Heart right ventricle (tissue), 16 donors: ENCODE measurements at regions not wholly inside any gene's neighbourhood (a gene's known extent, or its start where the extent isn't known, plus 50 kb on each side); places are given as distances from the start of the nearest gene placed in this dataset.

Source experiments
- ATAC-seq, 8 donors: fragments of 200-7000 bp; cut with Tn5 transposase; one replicate each; pipeline ENCODE4 v1.9.1; 2020; ENCODE audit warnings: mild to moderate bottlenecking in 8 of 8, moderate library complexity in 8 of 8, moderate number of reproducible peaks in 1 of 8
- DNase-seq, 2 donors: peaks; one replicate each; pipeline ENCODE4 v3.0.0-alpha.2; 2020
- H3K27ac ChIP-seq, 10 donors: fragments of 200-600 bp; sonication (generic) in 2 of 10; one replicate each; pipeline versions ENCODE4 v1.5.0 to v1.8.0; 2020 to 2022; ENCODE audit warnings: mild to moderate bottlenecking in 3 of 10
- H3K27me3 ChIP-seq, 7 donors: fragments of 200-600 bp; one replicate each; pipeline ENCODE4 v1.8.0; 2021 to 2022; ENCODE audit warnings: mild to moderate bottlenecking in 2 of 7
- H3K36me3 ChIP-seq, 9 donors: fragments of 200-600 bp; sonication (generic) in 1 of 9; one replicate each; pipeline versions ENCODE4 v1.5.0 to v1.8.0; 2020 to 2022; ENCODE audit warnings: mild to moderate bottlenecking in 2 of 9
- H3K4me1 ChIP-seq, 9 donors: fragments of 200-600 bp; sonication (generic) in 1 of 9; one replicate each; pipeline versions ENCODE4 v1.5.0 to v1.8.0; 2020 to 2022; ENCODE audit warnings: mild to moderate bottlenecking in 4 of 9
- H3K4me3 ChIP-seq, 10 donors: fragments of 200-600 bp; sonication (generic) in 2 of 10; one replicate each; pipeline versions ENCODE4 v1.5.0 to v1.8.0; 2020 to 2022; ENCODE audit warnings: mild to moderate bottlenecking in 7 of 10, moderate library complexity in 2 of 10
- H3K9me3 ChIP-seq, 11 donors: fragments of 200-600 bp in 10 of 11; sonication (generic) in 2 of 11; one replicate each; pipeline versions ENCODE4 v1.5.0 to v1.8.0; 2013 to 2022; ENCODE audit warnings: mild to moderate bottlenecking in 2 of 11, control low read depth in 1 of 11, moderate library complexity in 1 of 11
- CTCF ChIP-seq, 9 donors: fragments of 200-600 bp; sonication (generic) in 2 of 9; IDR thresholded peaks; one replicate each; pipeline versions ENCODE4 v1.5.0 to v1.8.0; 2021 to 2022; ENCODE audit warnings: antibody characterized with exemption in 9 of 9, mild to moderate bottlenecking in 5 of 9, moderate library complexity in 1 of 9
- WGBS, 2 donors: extraction: QIAGEN DNeasy Blood & Tissue Kit; methylation state at CpG; one replicate each; pipeline ENCODE4 v1.1.7; 2013; ENCODE audit warnings: inconsistent platforms in 1 of 2; 5-methylcytosine and 5-hydroxymethylcytosine counted together
- intact Hi-C, 10 donors: fragments of 100-400 bp; cut with DNase I; formaldehyde crosslinking; loops; one replicate each; pipeline versions ENCODE4 v1.11.1 to v1.14.2; 2022
- donor health status: Arrhythmogenic right ventricular cardiomyopathy.
- donor health status: ischemic (EF 13 %, LVEDD 7.1; RV severe dilation, severe dysfunction).
- donor health status: healthy with polysubstance abuse.
- donor health status: DM: no; HTN: yes; CAD: no.
- donor health status: DM: no; HTN: no; CAD: no.
- donor health status: ischemic (EF 25% LVEDD 6.9; RV normal size, moderate dysfunction).
- donor health status: ischemic (EF 25% LVEDD 5.7; RV mildly dilated, moderate dysfunction).
- donor health status: healthy.
- donor health status: DM: yes; HTN: yes; CAD: no.
- donor health status: Ischemic cardiomyopathy.
- donor health status: ischemic (EF 35%, LVEDD 5.7; RV mildly dilated, moderate dysfunction).
- donor health status: nonischemic (EF 11% LVEDD 7.7; RV severe dilation, severe dysfunction).
- donor health status: DM: yes; HTN: yes; CAD: no.
- donor health status: PGD.
- donor health status: ischemic (EF 29% LVEDD 5.4; RV normal size, mild dysfunction).
- donor health status: nonischemic (EF 23%, LVEDD 6.1; RV moderate dilation, normal function).

GRCh38 chr3:96483781-96484180 is 330.6 kb upstream of the EPHA6 start:
- no peak for TF ChIP-seq CTCF (IDR thresholded peaks at IDR 0.05)
- ATAC-seq (no peak), DNase-seq (no peak)
- no peak overlapping the region for H3K4me3 ChIP-seq
- no peaks in the 10 kb centered on the region for H3K36me3 ChIP-seq
- intact Hi-C loops: no loop called here
- no peaks in the 10 kb centered on the region for H3K27me3 ChIP-seq
- no peak overlapping the region for H3K27ac ChIP-seq
- H3K9me3 ChIP-seq: peaks cover 0 to 13% (median 0%) of the 10 kb centered on the region in 11 donors
- H3K4me1 ChIP-seq: no peaks in the 10 kb centered on the region

GRCh38 chr3:96488708-96489107 is 325.7 kb upstream of the EPHA6 start:
- Histone ChIP-seq H3K36me3 (no peaks in the 10 kb centered on the region), H3K4me3 (no peak overlapping the region), H3K9me3 (peaks cover 0 to 39% (median 0%) of the 10 kb centered on the region in 11 donors), H3K27me3 (no peaks in the 10 kb centered on the region), H3K27ac (no peak overlapping the region), H3K4me1 (no peaks in the 10 kb centered on the region)
- TF ChIP-seq CTCF (IDR thresholded peaks at IDR 0.05): no peak
- WGBS, 2 donors: 75 to 77% methylated on average over 4 of the region's 4 CpGs
- ATAC-seq (no peak), DNase-seq (no peak)
- intact Hi-C loops: no loop called here

GRCh38 chr3:96491023-96491422 is 323.4 kb upstream of the EPHA6 start:
- no peak for DNase-seq
- Histone ChIP-seq H3K27me3 (no peaks in the 10 kb centered on the region), H3K36me3 (no peaks in the 10 kb centered on the region), H3K4me3 (no peak overlapping the region), H3K27ac (no peak overlapping the region), H3K4me1 (no peaks in the 10 kb centered on the region), H3K9me3 (peaks cover 0 to 39% (median 0%) of the 10 kb centered on the region in 11 donors)
- intact Hi-C loops: no loop called here
- TF ChIP-seq CTCF (IDR thresholded peaks at IDR 0.05): no peak
- ATAC-seq: no peak

- no peak for TF ChIP-seq CTCF (IDR thresholded peaks at IDR 0.05)
- H3K9me3 ChIP-seq: peaks cover 0 to 39% (median 0%) of the 10 kb centered on the region in 11 donors
- no peak overlapping the region for H3K4me3 ChIP-seq
- H3K27me3 ChIP-seq: no peaks in the 10 kb centered on the region
- H3K27ac ChIP-seq: no peak overlapping the region
- no peak for DNase-seq
- intact Hi-C loops: no loop called here
- no peaks in the 10 kb centered on the region for H3K36me3 ChIP-seq
- ATAC-seq: no peak
- H3K4me1 ChIP-seq: no peaks in the 10 kb centered on the region
Measured at GRCh38 chr3:96491868-96492267, 322.5 kb upstream of the EPHA6 start.

- TF ChIP-seq CTCF (IDR thresholded peaks at IDR 0.05): no peak
- Histone ChIP-seq H3K9me3 (peaks cover 0 to 9% (median 0%) of the 10 kb centered on the region in 11 donors), H3K36me3 (no peaks in the 10 kb centered on the region), H3K4me1 (no peaks in the 10 kb centered on the region), H3K27ac (no peak overlapping the region), H3K4me3 (no peak overlapping the region), H3K27me3 (no peaks in the 10 kb centered on the region)
- ATAC-seq (no peak), DNase-seq (no peak)
- intact Hi-C loops: no loop called here
- WGBS, 2 donors: 77 to 82% methylated on average over 7 of the region's 7 CpGs
Measured at GRCh38 chr3:96510334-96510733, 304.1 kb upstream of the EPHA6 start.
